MM.1S (cell line): ENCODE measurements at regions not wholly inside any gene's neighbourhood (a gene's known extent, or its start where the extent isn't known, plus 50 kb on each side); places are given as distances from the start of the nearest gene placed in this dataset.

Source experiments
- DNase-seq: peaks from one replicate; pipeline ENCODE4 v3.0.0-alpha.2; 2015
- H2AFZ ChIP-seq: fragments of 300-600 bp; sonication (generic); 2 replicates; pipeline ENCODE4 v1.6.0; 2016; ENCODE audit warnings: antibody characterized with exemption, low read length
- H3F3A ChIP-seq: fragments of 300-600 bp; sonication (generic); 2 replicates; pipeline ENCODE4 v1.6.1; 2016; ENCODE audit warnings: mild to moderate bottlenecking, antibody characterized with exemption, low read length, moderate library complexity, mixed read lengths; ENCODE audit not compliant: insufficient read depth
- H3K27ac ChIP-seq: fragments of 300-600 bp; sonication (generic); 2 replicates; pipeline ENCODE4 v1.5.1; 2016; ENCODE audit warnings: mild to moderate bottlenecking, low read length
- H3K27me3 ChIP-seq: fragments of 300-600 bp; sonication (generic); replicated peaks from 2 replicates; pipeline ENCODE4 v1.6.0; 2016; ENCODE audit warnings: low read length; ENCODE audit not compliant: insufficient read depth
- H3K36me3 ChIP-seq: fragments of 300-600 bp; sonication (generic); replicated peaks from 2 replicates; pipeline ENCODE4 v1.6.1; 2016; ENCODE audit warnings: mild to moderate bottlenecking, low read length, mixed read lengths; ENCODE audit not compliant: insufficient read depth
- H3K4me1 ChIP-seq: fragments of 300-600 bp; sonication (generic); 2 replicates; pipeline ENCODE4 v1.6.1; 2016; ENCODE audit warnings: low read length, mixed read lengths
- H3K4me2 ChIP-seq: fragments of 300-600 bp; sonication (generic); 2 replicates; pipeline ENCODE4 v1.6.0; 2016; ENCODE audit warnings: low read depth, low read length
- H3K4me3 ChIP-seq: fragments of 300-600 bp; sonication (generic); 2 replicates; pipeline ENCODE4 v1.5.1; 2016; ENCODE audit warnings: low read length, mixed read lengths
- H3K79me2 ChIP-seq: fragments of 300-600 bp; sonication (generic); 2 replicates; pipeline ENCODE4 v1.6.1; 2016; ENCODE audit warnings: mixed run types, low read length, mixed read lengths
- H3K9ac ChIP-seq: fragments of 300-600 bp; sonication (generic); 2 replicates; pipeline ENCODE4 v1.6.1; 2016; ENCODE audit warnings: low read length, mixed read lengths
- H3K9me2 ChIP-seq: fragments of 300-600 bp; sonication (generic); replicated peaks from 2 replicates; pipeline ENCODE4 v1.6.1; 2016; ENCODE audit warnings: mild to moderate bottlenecking, low read length, mixed read lengths; ENCODE audit not compliant: insufficient read depth
- H3K9me3 ChIP-seq: fragments of 300-600 bp; sonication (generic); replicated peaks from 2 replicates; pipeline ENCODE4 v1.6.1; 2016; ENCODE audit warnings: mild to moderate bottlenecking, low read length, mixed read lengths; ENCODE audit not compliant: insufficient read depth
- H4K20me1 ChIP-seq: fragments of 300-600 bp; sonication (generic); 2 replicates; pipeline ENCODE4 v1.6.1; 2016; ENCODE audit warnings: mild to moderate bottlenecking, low read length, moderate library complexity, mixed read lengths; ENCODE audit not compliant: insufficient read depth
- CTCF ChIP-seq: fragments of 300-600 bp; sonication (generic); IDR thresholded peaks from 2 replicates; pipeline ENCODE4 v1.5.1; 2016; ENCODE audit warnings: antibody characterized with exemption, low read length, mixed read lengths
- EZH2 ChIP-seq: fragments of 300-600 bp; sonication (generic); optimal IDR thresholded peaks from 2 replicates; pipeline ENCODE3; 2017; ENCODE audit warnings: low read depth, mild to moderate bottlenecking, antibody characterized with exemption, low read length, mixed read lengths
- EZH2phosphoT487 ChIP-seq: fragments of 300-600 bp; sonication (generic); IDR thresholded peaks from 2 replicates; pipeline ENCODE4 v1.6.1; 2018; ENCODE audit warnings: antibody characterized with exemption, low read length

GRCh38 chr5:152487130-152487529, 82.1 kb upstream of the NMUR2 start:
- TF ChIP-seq EZH2 (no peak), EZH2phosphoT487 (no peak), CTCF (no peak)
- Histone ChIP-seq H3K9me3 (no peaks in the 10 kb centered on the region), H3K27me3 (no peaks in the 10 kb centered on the region), H4K20me1 (no peaks in the 10 kb centered on the region), H3K9ac (no peak overlapping the region), H3K79me2 (no peaks in the 10 kb centered on the region), H3K4me2 (no peak overlapping the region), H3K9me2 (no peaks in the 10 kb centered on the region), H3K27ac (no peak overlapping the region), H2AFZ (no peak overlapping the region), H3K4me1 (no peaks in the 10 kb centered on the region), H3K4me3 (no peak overlapping the region), H3F3A (no peaks in the 10 kb centered on the region), H3K36me3 (no peaks in the 10 kb centered on the region)
- DNase-seq = no peak

- no peak for DNase-seq
These were observed 83.8 kb upstream of the NMUR2 start for GRCh38 chr5:152488869-152489268.

GRCh38 chr5:152499814-152500535, 94.9 kb upstream of the NMUR2 start:
- Histone ChIP-seq H3K27ac (no peak overlapping the region), H3K9ac (no peak overlapping the region), H2AFZ (no peak overlapping the region), H4K20me1 (no peaks in the 10 kb centered on the region), H3K27me3 (peaks cover 13% of the 10 kb centered on the region; the same call in 1 of the 2 replicates), H3K9me2 (no peaks in the 10 kb centered on the region), H3K4me1 (no peaks in the 10 kb centered on the region), H3K79me2 (no peaks in the 10 kb centered on the region), H3K36me3 (no peaks in the 10 kb centered on the region), H3K4me3 (no peak overlapping the region), H3K4me2 (no peak overlapping the region), H3F3A (no peaks in the 10 kb centered on the region), H3K9me3 (no peaks in the 10 kb centered on the region)
- DNase-seq = no peak
- TF ChIP-seq EZH2 (no peak), EZH2phosphoT487 (no peak), CTCF (no peak)

More at GRCh38 chr5:152488869-152489268, 83.8 kb upstream of the NMUR2 start:
- H3K9ac ChIP-seq = no peak overlapping the region
- no peaks in the 10 kb centered on the region for H3K79me2 ChIP-seq
- no peaks in the 10 kb centered on the region for H3K4me1 ChIP-seq
- H3K27ac ChIP-seq = no peak overlapping the region
- no peak overlapping the region for H2AFZ ChIP-seq
- H4K20me1 ChIP-seq = no peaks in the 10 kb centered on the region
- no peaks in the 10 kb centered on the region for H3K9me3 ChIP-seq
- H3K4me3 ChIP-seq = no peak overlapping the region
- H3K9me2 ChIP-seq = no peaks in the 10 kb centered on the region
- H3F3A ChIP-seq = no peaks in the 10 kb centered on the region
- H3K36me3 ChIP-seq = no peaks in the 10 kb centered on the region
- H3K27me3 ChIP-seq = no peaks in the 10 kb centered on the region
- H3K4me2 ChIP-seq = no peak overlapping the region
- no peak for TF ChIP-seq EZH2
- no peak for TF ChIP-seq CTCF
- TF ChIP-seq EZH2phosphoT487 = no peak
